Glomerular visceral epithelial cell (primary cell): ENCODE measurements at regions not wholly inside any gene's neighbourhood (a gene's known extent, or its start where the extent isn't known, plus 50 kb on each side); places are given as distances from the start of the nearest gene placed in this dataset.
"Not testable (repeated sequence)": the region's sequence is repeated elsewhere in the genome, so short reads cannot be mapped to it uniquely, and the experiment has no call there.

Experiments used
- DNase-seq: peaks from one replicate; pipeline ENCODE4 v3.0.0-alpha.2; 2016; ENCODE audit errors: extremely low spot score

DNA sequence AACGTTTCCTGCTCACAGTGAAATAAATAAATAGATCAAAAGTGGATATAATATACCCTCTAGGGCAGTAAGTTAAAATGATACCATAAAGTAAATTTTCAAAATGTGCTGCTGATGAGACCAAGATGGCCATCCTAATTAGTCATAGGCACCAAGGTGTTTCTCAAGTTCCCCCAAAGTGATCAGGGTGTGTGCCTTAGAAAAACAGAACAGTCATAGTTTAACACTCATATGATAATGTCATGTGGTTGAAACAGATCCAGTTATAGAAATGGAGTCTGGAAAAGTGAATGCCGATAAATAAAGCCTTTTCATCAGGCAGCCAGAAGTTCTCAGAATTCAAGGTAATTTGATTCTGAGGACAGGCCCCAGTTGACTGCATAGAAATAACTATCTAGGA lies 161.5 kb upstream of the CDKN2B start:
- DNase-seq = no peak

DNA sequence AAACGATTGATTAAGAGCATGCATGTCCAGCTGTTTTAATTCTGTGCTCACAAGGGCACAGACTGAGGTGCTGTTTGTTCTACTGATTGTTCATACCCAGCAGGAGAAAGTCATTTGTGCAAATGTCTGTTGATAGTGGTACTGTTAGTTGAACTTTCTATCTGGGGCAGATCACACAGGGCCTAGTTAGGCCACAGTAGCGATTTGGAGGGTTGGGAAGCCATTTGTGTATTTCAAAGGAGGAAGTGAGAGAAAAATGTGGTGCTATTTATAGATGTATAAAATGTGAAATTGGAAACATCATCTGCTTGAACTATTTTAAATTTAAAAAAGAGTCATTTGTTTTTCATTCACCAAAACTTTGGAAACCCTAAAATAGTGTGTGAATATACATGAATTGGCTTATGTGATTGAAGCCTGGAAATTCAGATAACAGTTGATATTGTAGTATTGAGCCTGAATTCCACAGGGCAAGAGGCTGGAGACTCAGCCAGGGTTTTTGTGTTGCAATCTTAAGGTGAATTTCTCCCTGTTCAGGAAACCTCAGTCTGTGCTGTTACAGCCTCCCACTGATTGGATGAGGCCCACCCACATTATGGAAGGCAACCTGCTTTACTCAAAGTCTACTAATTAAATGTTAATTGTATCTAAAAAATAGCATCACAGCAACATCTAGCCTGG lies 162.0 kb upstream of the CDKN2B start:
- no peak for DNase-seq

DNA sequence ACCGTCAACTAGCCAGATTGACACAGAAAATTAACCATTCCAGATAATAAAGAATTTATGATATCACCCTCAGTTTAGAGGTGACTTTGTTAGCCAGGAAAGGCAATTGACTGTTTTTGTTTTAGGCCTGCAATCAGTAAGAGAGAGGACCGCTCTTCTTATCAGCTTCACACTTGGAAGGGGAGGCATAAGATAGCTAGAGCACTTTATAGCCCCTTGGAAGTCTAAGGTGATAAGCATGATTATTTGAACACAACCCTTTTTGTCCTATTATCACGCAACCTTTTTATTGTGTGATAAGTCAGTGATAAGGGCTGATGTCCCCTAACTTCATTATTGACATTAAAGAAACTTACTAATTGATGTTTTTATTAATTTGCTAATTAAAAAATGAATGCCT lies 162.6 kb upstream of the CDKN2B start:
- no peak for DNase-seq

DNA sequence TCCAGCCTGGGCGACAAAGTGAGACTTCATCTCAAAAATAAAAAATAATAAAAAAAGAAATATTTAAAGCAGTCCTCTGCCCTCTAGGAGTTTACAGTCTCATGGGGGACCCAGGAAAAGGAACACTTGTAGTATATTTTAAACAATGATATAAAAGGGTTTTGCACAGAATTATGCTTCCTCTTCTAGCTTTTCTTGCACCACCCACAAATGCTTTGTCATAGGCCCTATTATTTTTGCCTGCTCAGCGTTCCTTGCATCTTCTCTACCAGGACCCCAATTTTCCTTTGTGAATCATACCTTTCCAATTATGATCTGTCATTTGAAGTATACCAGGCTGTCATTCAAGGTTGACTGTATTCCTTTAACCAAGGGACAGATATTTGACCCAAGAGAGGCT lies 164.8 kb upstream of the CDKN2B start:
- DNase-seq = no peak

DNA sequence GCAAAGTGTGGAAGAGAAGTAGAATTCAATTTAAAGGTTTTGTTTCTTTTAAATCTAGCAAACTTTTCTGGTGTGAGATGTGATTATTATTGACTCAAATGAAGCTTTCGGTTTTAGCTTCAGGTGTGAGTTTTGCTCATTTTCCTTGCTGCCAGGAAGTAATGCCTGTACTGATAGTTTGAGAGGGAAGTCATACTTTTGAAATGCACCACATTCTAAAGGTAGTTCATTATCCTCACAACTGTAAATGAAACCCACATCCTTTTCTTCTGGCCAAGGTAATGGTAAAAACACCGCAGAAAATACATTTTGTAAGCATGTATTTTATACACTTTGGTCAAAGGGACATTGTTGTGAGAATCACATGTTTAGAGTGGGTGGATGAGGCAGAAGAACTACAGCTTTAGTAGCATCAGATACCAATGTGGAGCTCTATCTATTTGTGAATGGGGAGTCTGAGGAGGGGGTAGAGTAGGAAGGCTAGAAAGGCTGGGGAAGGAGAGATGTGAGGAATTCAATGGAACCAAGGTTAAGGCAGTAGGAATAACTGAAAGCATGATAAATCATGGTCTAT lies 167.0 kb upstream of the CDKN2B start:
- no peak for DNase-seq

DNA sequence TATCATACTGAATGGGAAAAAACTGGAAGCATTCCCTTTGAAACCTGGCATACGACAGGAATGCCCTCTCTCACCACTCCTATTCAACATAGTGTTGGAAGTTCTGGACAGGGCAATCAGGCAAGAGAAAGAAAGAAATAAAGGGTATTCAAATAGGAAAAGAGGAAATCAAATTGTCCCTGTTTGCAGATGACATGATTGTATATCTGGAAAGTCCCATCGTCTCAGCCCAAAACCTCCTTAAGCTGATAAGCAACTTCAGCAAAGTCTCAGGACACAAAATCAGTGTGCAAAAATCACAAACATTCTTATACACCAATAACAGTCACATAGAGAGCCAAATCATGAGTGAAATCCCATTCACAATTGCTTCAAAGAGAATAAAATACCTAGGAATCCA lies 171.9 kb upstream of the CDKN2B start:
- DNase-seq = not testable (repeated sequence)

DNA sequence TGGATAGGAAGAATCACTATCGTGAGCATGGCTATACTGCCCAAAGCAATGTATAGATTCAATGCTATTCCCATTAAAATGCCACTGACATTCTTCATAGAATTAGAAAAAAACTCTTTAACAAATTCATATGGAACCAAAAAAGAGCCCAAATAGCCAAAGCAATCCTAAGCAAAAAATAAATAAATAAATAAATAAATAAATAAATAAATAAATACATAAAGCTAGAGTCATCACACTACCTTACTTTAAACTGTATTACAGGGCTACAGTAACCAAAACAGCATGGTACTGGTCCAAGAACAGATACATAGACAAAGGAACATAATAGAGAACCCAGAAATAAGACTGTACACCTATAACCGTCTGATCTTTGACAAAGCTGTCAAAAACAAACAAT lies 180.4 kb upstream of the CDKN2B start:
- DNase-seq = no peak

DNA sequence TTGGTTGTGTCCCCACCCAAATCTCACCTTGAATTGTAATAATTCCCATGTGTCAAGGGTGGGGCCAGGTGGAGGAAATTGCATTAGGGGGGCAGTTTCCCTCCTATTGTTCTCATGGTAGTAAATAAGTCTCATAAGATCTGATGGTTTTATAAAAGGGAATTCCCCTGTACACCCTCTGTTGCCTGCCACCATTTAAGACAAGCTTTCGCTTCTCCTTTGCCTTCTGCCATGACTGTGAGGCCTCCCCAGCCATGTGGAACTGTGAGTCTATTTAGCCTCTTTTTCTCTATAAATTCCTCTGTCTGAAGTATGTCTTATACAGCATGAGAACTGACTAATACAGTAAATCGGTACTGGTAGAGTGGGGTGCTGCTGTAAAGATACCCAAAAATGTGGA lies 187.9 kb upstream of the CDKN2B start:
- not testable (repeated sequence) for DNase-seq

DNA sequence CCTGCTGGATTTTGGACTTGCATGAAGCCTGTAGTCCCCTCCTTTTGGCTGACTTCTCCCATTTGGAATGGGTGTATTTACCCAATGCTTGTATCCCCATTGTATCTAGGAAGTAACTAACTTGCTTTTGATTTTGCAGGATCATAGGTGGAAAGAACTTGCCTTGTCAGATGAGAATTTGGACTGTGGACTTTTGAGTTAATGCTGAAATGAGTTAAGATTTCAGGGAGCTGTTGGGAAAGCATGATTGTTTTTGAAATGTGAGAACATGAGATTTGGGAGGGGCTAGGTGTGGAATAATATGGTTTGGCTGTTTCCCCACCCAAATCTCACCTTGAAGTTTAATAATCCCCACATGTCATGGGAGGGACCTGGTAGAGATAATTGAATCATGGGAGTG lies 189.6 kb upstream of the CDKN2B start:
- DNase-seq = no peak

DNA sequence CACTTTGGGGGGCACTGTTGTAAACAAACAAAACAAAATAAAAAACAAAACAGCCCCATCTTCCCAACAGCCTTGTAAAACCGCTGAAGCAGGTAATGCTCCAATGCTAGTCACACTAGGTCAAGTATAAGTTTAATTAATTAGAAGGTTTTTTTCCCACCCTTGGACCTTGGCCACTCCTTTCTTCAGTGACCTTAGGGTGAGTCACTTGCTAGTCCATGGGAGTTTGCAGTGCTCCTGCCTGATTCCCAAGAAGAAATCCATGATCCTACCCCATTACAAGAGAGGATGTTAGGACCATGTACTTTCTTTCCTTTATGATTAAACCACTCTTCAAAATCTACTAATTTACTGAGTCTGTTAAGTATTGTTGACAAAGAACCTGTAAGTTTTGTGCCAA lies 192.2 kb upstream of the CDKN2B start:
- DNase-seq = no peak

DNA sequence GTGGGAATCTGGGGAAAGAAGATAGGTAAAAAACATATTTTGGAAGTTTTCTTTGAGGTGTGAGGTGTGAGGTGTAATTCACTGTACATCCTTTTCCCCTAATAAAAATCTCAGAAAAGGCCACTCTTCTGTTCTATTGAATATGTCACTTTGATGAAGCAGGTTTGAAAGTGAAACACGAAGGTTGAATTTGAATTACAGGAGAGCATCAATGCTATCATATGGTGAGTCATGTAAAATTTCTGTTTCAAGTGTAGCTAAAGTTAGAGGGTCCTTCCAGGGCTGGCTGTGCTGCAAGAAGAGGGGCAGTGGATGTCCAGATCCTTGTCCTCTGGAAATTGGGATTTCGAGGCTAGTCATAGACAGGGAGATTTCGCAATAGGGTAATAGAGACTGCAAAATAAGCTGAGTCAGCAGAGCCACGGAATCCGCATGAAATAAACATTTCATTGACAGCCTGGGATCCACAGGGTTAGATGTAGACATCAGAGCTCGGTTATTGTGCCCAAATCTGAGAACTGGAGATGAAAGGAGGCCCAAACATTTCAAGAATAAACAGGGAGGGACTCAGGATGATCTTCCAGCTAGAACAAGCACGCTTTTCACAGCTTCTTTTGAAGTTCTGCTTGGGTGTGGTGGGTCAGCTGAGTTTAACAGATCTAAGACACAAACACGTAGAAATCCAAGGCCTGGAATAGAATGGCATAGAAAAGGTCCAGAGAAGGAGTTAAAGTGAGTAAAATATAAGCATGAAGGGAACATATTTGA lies 194.4 kb upstream of the CDKN2B start:
- no peak for DNase-seq

DNA sequence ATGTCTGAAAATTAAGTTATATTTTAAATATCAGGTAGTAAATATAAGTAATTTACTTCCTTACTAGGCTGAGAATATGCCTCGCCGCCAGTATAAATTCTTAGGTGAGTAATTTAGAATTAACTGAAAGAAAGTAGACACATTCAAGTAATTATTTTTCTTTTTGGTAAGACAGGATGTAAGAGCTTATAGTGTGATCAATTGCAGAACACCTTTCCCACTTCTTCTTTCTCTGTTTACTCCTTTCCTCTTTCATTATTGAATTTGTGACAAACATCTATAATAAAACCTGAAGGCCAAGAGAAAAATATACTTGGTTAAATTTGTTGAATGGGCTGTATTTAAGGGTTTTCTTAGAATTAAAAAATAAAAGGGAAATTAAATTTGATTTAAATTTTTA lies 195.1 kb upstream of the CDKN2B start:
- DNase-seq = no peak

DNA sequence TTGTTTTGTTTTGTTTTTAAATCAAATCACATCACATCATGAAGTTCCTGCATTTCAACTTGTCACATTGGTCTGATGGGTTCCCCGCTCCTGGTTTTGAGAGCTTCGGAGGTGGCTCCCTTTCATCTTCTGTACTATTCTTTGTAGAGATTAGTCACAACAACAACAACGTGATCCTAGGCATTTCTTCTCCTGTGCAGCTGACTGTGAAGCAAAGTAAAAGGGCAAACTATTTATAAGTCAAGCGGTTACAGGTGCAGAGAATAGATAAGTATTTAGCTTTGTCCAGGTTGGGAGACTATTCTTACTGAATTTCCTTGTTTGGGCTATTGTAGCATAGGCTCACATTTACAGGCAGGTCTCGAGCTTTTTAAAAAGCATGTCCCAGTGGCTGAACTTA lies 197.7 kb upstream of the CDKN2B start:
- DNase-seq = peak; percentile 46

DNA sequence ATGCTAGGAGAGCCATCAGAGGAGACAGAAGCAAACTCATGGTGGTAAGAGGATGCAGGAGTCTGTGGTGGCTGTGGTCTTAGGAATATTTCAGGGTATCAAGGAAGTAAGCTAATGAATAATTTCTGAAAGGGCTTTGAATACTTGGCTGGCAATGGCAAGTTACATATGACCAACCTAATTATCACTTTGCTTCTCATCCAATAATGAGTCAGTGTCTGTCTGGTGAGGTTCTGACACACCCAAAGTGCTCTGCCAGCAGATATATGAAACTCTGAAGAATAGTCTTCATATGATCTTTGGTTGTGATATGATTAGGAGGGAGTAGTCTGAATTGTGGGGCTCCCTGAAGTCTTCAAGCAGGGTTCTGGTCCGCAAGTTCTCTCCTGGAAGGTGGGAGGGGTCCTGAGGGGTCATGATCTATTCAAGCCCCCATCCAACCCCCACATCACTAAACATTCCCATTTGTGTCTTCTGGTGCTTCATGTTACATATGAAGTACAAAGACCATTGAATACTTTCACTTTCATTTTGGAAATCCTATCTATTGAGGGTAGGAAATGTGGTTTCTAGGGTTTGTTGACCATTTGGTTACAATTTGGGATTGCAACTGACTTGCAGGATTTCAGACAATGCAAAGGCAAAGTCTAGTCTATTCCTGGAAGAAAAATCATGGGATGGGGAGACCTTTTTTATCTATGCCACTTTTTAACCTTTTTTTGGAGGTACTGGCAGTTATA lies 199.9 kb upstream of the CDKN2B start:
- DNase-seq = peak; percentile 90

DNA sequence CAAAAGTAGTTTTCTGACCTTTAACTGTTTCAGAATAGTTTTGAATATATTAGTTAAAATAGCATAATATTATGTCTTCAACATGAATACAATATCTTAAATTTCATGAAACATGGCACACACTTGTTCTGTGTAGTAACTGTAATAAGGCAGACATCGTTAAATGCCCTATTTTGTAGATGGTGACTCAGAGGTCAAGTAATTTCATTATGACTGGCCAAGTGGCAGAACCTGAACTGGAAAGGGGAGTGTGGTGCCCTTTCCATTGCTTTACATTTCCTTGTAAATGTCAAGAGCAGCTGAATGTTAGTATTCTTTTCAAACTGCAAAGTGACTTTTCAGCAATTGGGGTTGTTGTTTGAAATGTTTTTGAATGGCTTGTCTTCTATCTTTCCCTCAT lies 201.2 kb upstream of the CDKN2B start:
- peak; percentile 45 for DNase-seq

DNA sequence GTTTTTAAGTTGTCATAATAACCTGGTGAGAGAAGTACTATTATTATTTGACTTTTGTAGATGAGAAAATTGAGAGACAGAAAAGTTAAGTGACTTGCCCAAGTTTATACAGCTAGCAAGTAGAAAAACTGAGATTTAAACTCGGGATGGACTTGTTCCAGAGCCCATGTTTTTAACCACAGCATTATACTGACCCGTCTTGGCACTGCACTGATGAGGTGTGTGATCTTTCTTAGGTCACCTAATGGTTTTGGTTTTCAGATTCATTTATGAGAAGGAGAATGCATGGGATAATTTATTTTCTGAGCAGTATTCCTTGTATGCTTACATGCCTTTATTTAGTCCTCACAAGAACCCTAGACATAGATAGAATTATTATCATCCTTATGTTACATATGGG lies 201.8 kb upstream of the CDKN2B start:
- peak; percentile 24 for DNase-seq

DNA sequence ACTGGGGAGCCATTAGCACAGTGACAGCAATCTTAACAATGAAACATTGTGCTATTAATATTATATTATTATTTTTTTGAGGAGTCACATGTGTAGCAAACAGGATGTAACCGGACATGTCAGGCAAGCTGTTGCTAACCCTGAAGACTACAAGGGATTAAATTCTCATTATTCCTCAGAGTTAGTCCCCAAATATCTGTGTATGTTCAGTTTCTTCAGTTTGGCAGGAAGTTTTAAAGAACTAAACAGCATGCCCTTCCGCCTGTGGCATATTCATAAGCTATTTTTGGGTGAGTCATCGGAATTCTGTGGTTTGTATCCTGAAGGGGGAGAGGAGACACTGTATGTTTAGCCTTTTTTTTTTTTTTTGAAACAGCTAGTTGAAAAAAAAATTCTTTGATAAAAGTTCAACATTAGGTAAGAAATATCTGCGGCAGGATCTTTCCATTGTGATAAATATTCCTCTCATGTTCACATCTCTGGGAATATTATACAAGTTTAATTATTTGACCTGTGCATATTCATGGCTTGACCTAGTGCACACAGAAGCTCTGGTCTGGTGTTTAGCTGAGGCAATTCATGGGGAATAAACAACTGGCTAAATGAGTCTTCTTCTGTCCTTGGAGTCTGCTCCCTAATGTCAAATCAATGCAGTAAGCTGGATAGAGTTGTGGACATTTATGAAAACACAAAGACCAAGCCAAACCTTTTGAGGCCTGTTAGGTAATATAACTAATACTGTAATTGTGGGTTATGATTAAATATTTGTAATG lies 202.7 kb upstream of the CDKN2B start:
- DNase-seq = peak; percentile 91

DNA sequence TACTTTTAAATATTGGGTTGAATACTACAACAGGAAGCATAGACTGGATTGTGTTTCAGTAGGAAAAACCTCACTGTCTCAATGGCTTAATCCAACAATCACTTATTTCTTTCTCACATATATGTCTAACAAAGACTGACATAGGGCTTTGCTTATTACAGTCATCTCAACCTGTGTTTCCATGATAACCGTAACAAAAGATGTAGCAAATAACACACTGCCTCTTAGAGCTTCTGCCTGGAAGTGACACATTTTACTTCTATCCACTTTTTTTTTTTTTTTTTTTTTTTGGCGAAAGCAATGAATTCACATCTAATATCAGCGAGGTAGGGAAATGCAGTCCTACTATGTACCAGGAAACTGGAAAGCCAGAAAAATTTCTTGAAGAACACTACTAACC lies 204.9 kb upstream of the CDKN2B start:
- no peak for DNase-seq

DNA sequence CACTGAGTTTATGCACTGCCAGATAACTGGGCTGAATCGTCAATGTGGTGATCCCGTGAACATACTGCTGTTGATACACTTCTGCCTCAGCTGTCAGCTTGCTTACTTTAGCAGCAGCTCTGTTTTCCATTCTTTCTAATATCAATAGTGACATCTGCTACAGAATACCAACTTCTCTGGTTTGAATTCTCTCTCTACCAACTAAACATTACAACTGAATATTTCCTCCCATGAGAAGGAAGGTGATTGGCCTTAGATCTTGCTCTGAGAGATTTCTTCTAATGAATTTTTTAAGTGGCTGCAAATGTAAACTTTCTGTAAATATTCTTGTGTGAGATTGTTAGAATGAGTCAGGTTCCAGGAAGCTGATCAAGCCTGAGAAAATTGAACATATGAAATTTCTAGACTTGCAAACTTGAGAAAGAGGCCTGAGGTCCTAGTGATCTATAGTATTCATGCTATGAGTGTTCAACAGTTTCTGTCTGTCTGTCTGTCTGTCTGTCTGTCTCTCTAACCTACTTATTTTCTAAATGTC lies 205.5 kb upstream of the CDKN2B start:
- DNase-seq = no peak

DNA sequence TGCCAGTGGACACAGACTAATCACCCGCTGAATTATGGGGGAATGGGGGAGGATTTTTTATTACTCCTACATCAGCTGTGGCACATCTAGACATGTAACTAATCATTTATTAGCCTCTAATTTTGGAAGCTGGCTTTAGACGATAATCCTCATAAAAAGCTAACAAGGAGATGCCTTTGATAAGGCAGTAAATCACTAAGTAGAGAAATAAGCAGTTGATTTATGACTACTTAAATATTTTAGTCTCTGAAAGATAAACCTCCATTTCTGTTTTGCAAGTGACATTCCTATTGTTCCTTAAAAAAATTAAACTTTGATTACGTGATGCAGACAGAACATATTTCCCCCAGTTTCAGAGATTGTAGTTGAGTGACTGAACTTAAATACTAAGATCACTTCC lies 206.4 kb upstream of the CDKN2B start:
- no peak for DNase-seq

DNA sequence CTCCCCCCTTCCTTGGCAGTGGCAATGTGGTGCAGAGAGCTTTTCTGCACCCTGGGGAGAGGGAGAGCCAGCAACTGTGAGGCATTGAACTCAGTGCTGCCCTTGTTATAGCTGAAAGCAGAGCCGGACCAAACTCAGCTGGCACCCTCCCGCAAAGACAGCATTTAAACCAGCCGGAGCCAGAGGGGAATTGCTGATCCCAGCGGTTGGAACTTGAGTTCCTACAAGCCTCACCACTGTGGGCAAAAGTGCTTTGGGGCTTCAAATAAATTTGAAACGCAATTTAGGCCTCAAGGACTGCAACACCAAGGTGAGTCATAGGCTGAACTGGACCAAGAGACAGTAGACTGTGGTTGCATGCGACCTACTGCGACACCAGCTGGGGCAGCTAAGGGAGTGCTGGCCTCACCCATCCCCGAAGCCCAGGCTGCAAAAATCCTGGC lies 207.6 kb upstream of the CDKN2B start:
- DNase-seq = peak; percentile 74
